ENCODE measurements at regions not wholly inside any gene's neighbourhood (a gene's known extent, or its start where the extent isn't known, plus 50 kb on each side); places are given as distances from the start of the nearest gene placed in this dataset.

- TF ChIP-seq POLR2AphosphoS5 (IDR thresholded peaks at IDR 0.05; ENCODE audit: low read depth, low read length), result no peak
- TF ChIP-seq POLR2A (IDR thresholded peaks at IDR 0.05; ENCODE audit: low read depth, low read length), result no peak
- TF ChIP-seq TAF1 (IDR thresholded peaks at IDR 0.05; ENCODE audit: low read depth, low read length), result no peak
- no peak for TF ChIP-seq SPI1 (IDR thresholded peaks at IDR 0.05; ENCODE audit: low read depth, low read length)
- TF ChIP-seq PAX5 (IDR thresholded peaks at IDR 0.05; ENCODE audit: insufficient read depth, low read length, severe bottlenecking), result no peak
Measured at GRCh38 chr11:29538339-29539036, 478.3 kb downstream of the KCNA4 start.
